ENCODE measurements at regions not wholly inside any gene's neighbourhood (a gene's known extent, or its start where the extent isn't known, plus 50 kb on each side); places are given as distances from the start of the nearest gene placed in this dataset.
"Not testable (repeated sequence)": the region's sequence is repeated elsewhere in the genome, so short reads cannot be mapped to it uniquely, and the experiment has no call there.

DNA sequence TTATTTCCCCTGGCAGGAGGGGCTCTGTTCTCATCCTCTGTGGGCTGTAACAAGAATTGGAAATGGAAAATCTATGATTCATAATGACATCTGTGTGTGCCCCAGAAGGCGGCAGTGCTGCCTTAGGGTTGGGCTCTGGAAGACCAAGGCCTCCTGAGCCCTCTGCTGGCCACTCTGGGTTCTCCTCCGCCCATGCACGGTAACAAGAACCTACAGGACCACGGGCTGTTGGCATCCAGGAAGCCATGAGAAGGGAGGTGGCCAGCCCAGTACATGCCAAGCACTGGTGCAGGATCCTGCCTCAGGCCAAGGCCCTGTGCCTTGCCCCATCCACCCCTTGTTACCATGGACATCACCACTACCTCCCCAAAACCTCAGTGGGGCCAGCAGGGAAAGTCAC is 454.2 kb downstream of the TP53TG3F start:
- not testable (repeated sequence) for H3K23ac ChIP-seq (ENCODE audit: low read length); H3K9me3 ChIP-seq (ENCODE audit: insufficient read depth, low read depth, low read length); H3K36me3 ChIP-seq (ENCODE audit: control insufficient read depth in 1 of 2, insufficient read depth in 2 of 2, low read length in 2 of 2); H4K8ac ChIP-seq (ENCODE audit: low read depth, low read length); H3K4me2 ChIP-seq (ENCODE audit: low read length); H4K91ac ChIP-seq (ENCODE audit: low read depth, low read length); H2BK5ac ChIP-seq (ENCODE audit: low read depth, low read length, poor library complexity); H3K4me3 ChIP-seq (ENCODE audit: low read depth, low read length); H2BK12ac ChIP-seq (ENCODE audit: low read length); H3K79me2 ChIP-seq (ENCODE audit: control insufficient read depth, insufficient read depth, low read length, poor library complexity); H3K9ac ChIP-seq (ENCODE audit: low read length); H3K4me1 ChIP-seq (ENCODE audit: control insufficient read depth in 1 of 2, insufficient read depth in 2 of 2, low read length in 2 of 2); DNase-seq; H3K27ac ChIP-seq (ENCODE audit: low read depth, low read length); H4K12ac ChIP-seq (ENCODE audit: low read depth, low read length); H2AFZ ChIP-seq (ENCODE audit: insufficient read depth, low read length, poor library complexity); H2BK120ac ChIP-seq (ENCODE audit: insufficient read depth, low read length, poor library complexity); H3K79me1 ChIP-seq (ENCODE audit: low read length); H3K27me3 ChIP-seq (ENCODE audit: insufficient read depth, low read length); H3K14ac ChIP-seq (ENCODE audit: low read length); H3K4ac ChIP-seq (ENCODE audit: low read depth, low read length); H2AK5ac ChIP-seq (ENCODE audit: low read length); H3K18ac ChIP-seq (ENCODE audit: low read length)
- WGBS (ENCODE audit: extremely low coverage, insufficient coverage, insufficient read length), result no CpG with 5 or more reads among the region's 4 CpGs

DNA sequence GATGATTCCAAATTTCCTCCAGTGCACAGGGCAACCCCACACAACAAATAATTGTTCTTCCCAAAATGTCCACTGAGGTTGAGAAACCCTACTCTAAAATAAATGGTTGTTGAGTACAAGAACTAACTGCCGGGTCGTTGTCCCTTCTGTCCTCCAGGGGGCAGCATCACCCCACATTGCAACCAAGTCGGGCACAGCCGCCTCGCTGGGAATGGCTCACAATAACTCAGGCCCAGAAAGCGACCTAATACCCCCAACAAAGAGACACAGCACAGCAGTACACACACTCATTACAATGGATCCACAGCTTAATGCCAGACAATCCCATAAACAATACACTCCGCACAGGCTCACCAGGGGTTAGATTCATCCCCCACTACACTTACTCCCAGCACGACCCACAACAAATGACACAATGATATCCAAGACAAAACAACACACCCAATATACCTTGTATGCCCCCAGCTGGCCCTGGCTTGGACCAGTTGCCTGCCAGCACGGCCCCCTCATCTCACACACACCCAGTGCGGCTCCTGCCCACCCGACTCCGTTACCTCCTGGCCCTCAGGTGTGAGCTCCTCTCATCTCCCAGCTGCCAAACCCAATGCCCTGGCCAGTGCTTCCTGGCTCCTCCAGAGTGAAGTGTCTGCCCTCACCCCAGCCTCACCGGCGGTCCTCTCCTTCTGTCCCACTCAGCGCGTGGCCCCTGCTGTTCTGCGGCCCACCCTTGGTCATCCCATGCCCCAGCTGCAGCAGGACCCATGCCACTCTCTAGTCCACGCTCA is 461.5 kb downstream of the TP53TG3F start:
- not testable (repeated sequence) for DNase-seq; H3K4me3 ChIP-seq (ENCODE audit: low read depth, low read length); H3K14ac ChIP-seq (ENCODE audit: low read length); H2BK12ac ChIP-seq (ENCODE audit: low read length); H3K27me3 ChIP-seq (ENCODE audit: insufficient read depth, low read length); H3K4me1 ChIP-seq (ENCODE audit: control insufficient read depth in 1 of 2, insufficient read depth in 2 of 2, low read length in 2 of 2); H2AFZ ChIP-seq (ENCODE audit: insufficient read depth, low read length, poor library complexity); H3K18ac ChIP-seq (ENCODE audit: low read length); H2AK5ac ChIP-seq (ENCODE audit: low read length); H4K12ac ChIP-seq (ENCODE audit: low read depth, low read length); H4K8ac ChIP-seq (ENCODE audit: low read depth, low read length); H3K27ac ChIP-seq (ENCODE audit: low read depth, low read length); H2BK5ac ChIP-seq (ENCODE audit: low read depth, low read length, poor library complexity); H3K9me3 ChIP-seq (ENCODE audit: insufficient read depth, low read depth, low read length); H3K9ac ChIP-seq (ENCODE audit: low read length); H3K79me2 ChIP-seq (ENCODE audit: control insufficient read depth, insufficient read depth, low read length, poor library complexity); H3K23ac ChIP-seq (ENCODE audit: low read length); H2BK120ac ChIP-seq (ENCODE audit: insufficient read depth, low read length, poor library complexity); H3K79me1 ChIP-seq (ENCODE audit: low read length); H3K4me2 ChIP-seq (ENCODE audit: low read length); H4K91ac ChIP-seq (ENCODE audit: low read depth, low read length); H3K36me3 ChIP-seq (ENCODE audit: control insufficient read depth in 1 of 2, insufficient read depth in 2 of 2, low read length in 2 of 2); H3K4ac ChIP-seq (ENCODE audit: low read depth, low read length)
- no CpG with 5 or more reads among the region's 18 CpGs for WGBS (ENCODE audit: extremely low coverage, insufficient coverage, insufficient read length)

DNA sequence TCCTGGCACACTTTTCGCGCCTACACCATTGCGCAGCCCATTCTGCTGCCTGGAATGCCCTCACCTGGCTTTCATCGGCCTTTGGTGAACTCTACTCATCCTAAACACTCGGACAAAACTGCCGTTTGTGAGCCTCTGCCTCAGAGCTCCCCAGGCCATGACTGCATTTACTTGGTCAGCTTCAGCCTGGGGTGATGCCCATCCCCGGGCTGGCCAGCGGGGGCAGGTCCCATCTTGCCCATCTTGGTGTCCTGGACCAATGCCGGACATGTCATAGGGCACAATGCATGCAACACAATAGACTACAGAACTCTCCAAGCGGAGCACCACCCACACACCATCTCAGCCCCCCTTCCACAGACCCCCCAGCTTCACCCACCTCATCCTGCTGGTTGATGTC is 463.5 kb downstream of the TP53TG3F start:
- H4K12ac ChIP-seq (ENCODE audit: low read depth, low read length); H2BK120ac ChIP-seq (ENCODE audit: insufficient read depth, low read length, poor library complexity); H2BK5ac ChIP-seq (ENCODE audit: low read depth, low read length, poor library complexity); H3K4ac ChIP-seq (ENCODE audit: low read depth, low read length); DNase-seq; H3K4me3 ChIP-seq (ENCODE audit: low read depth, low read length); H2AFZ ChIP-seq (ENCODE audit: insufficient read depth, low read length, poor library complexity); H3K27ac ChIP-seq (ENCODE audit: low read depth, low read length); H3K79me2 ChIP-seq (ENCODE audit: control insufficient read depth, insufficient read depth, low read length, poor library complexity); H3K27me3 ChIP-seq (ENCODE audit: insufficient read depth, low read length); H2AK5ac ChIP-seq (ENCODE audit: low read length); H3K9me3 ChIP-seq (ENCODE audit: insufficient read depth, low read depth, low read length); H3K79me1 ChIP-seq (ENCODE audit: low read length); H3K18ac ChIP-seq (ENCODE audit: low read length); H3K36me3 ChIP-seq (ENCODE audit: control insufficient read depth in 1 of 2, insufficient read depth in 2 of 2, low read length in 2 of 2); H3K14ac ChIP-seq (ENCODE audit: low read length); H2BK12ac ChIP-seq (ENCODE audit: low read length); H4K8ac ChIP-seq (ENCODE audit: low read depth, low read length); H3K4me2 ChIP-seq (ENCODE audit: low read length); H4K91ac ChIP-seq (ENCODE audit: low read depth, low read length); H3K9ac ChIP-seq (ENCODE audit: low read length); H3K23ac ChIP-seq (ENCODE audit: low read length); H3K4me1 ChIP-seq (ENCODE audit: control insufficient read depth in 1 of 2, insufficient read depth in 2 of 2, low read length in 2 of 2): not testable (repeated sequence)
- no CpG with 5 or more reads among the region's 10 CpGs for WGBS (ENCODE audit: extremely low coverage, insufficient coverage, insufficient read length)

DNA sequence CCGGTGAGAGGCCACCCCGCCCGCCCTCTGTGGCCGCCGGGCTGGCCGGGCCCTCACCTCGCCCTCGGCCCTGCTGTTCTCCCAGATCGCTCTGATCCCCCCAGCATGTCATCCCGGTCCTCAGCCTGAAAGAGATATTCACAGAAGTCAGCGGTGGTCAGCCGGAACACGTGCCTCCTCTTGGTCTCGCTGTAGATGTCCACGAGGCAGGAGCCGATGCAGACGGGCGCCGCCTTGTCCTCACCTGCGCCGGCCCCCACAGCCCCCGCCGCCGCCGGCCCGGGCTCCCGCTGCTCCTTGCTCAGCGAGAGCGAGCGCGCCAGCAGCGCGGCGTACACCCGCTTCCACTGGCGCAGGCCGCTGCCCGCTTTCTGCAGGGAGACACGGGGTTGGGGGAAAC is 468.6 kb downstream of the TP53TG3F start:
- not testable (repeated sequence) for H4K91ac ChIP-seq (ENCODE audit: low read depth, low read length); H4K8ac ChIP-seq (ENCODE audit: low read depth, low read length)
- no CpG with 5 or more reads among the region's 39 CpGs for WGBS (ENCODE audit: extremely low coverage, insufficient coverage, insufficient read length)

More for the DNA sequence above, 468.6 kb downstream of the TP53TG3F start:
- H3K18ac ChIP-seq (ENCODE audit: low read length); H2AFZ ChIP-seq (ENCODE audit: insufficient read depth, low read length, poor library complexity); H4K12ac ChIP-seq (ENCODE audit: low read depth, low read length); H3K4ac ChIP-seq (ENCODE audit: low read depth, low read length); H3K4me2 ChIP-seq (ENCODE audit: low read length); H3K4me1 ChIP-seq (ENCODE audit: control insufficient read depth in 1 of 2, insufficient read depth in 2 of 2, low read length in 2 of 2); H2BK120ac ChIP-seq (ENCODE audit: insufficient read depth, low read length, poor library complexity); H3K27me3 ChIP-seq (ENCODE audit: insufficient read depth, low read length); H3K23ac ChIP-seq (ENCODE audit: low read length); DNase-seq; H3K4me3 ChIP-seq (ENCODE audit: low read depth, low read length); H3K79me2 ChIP-seq (ENCODE audit: control insufficient read depth, insufficient read depth, low read length, poor library complexity); H3K14ac ChIP-seq (ENCODE audit: low read length); H2BK5ac ChIP-seq (ENCODE audit: low read depth, low read length, poor library complexity); H3K36me3 ChIP-seq (ENCODE audit: control insufficient read depth in 1 of 2, insufficient read depth in 2 of 2, low read length in 2 of 2); H2AK5ac ChIP-seq (ENCODE audit: low read length); H2BK12ac ChIP-seq (ENCODE audit: low read length); H3K9ac ChIP-seq (ENCODE audit: low read length); H3K27ac ChIP-seq (ENCODE audit: low read depth, low read length); H3K9me3 ChIP-seq (ENCODE audit: insufficient read depth, low read depth, low read length); H3K79me1 ChIP-seq (ENCODE audit: low read length): not testable (repeated sequence)

Data from trophoblast cell (in vitro differentiated cells and primary cell).